Neural cell (in vitro differentiated cells): ENCODE measurements at regions not wholly inside any gene's neighbourhood (a gene's known extent, or its start where the extent isn't known, plus 50 kb on each side); places are given as distances from the start of the nearest gene placed in this dataset.

Experiments used
- H2AFZ ChIP-seq: fragments of 200-600, 300-800 bp; sonication (generic), shearing (Covaris generic); 2 replicates; pipeline ENCODE4 v1.6.0; 2014; ENCODE audit warnings: low read depth, mild to moderate bottlenecking, antibody characterized with exemption, low read length, moderate library complexity
- H3F3A ChIP-seq: fragments of 200-600 bp; shearing (Covaris generic); 2 replicates; pipeline ENCODE4 v1.6.1; 2016; ENCODE audit warnings: mild to moderate bottlenecking, moderate library complexity, mixed read lengths, antibody characterized with exemption, low read length; ENCODE audit not compliant: insufficient read depth, poor library complexity, severe bottlenecking
- H3K27ac ChIP-seq: fragments of 200-600, 300-800 bp; sonication (generic), shearing (Covaris generic); 2 replicates; pipeline ENCODE4 v1.5.1; 2014; ENCODE audit warnings: mild to moderate bottlenecking, low read length, moderate library complexity
- H3K27me3 ChIP-seq: fragments of 300-800, 200-600 bp; sonication (generic), shearing (Covaris generic); 2 replicates; pipeline ENCODE4 v1.6.0; 2014; ENCODE audit warnings: mild to moderate bottlenecking, low read depth, low read length, moderate library complexity; ENCODE audit not compliant: insufficient read depth
- H3K36me3 ChIP-seq: fragments of 300-800, 200-600 bp; sonication (generic), shearing (Covaris generic); 2 replicates; pipeline ENCODE4 v1.5.1; 2014; ENCODE audit warnings: mild to moderate bottlenecking, antibody characterized with exemption, low read length, moderate library complexity; ENCODE audit not compliant: insufficient read depth
- H3K4me2 ChIP-seq: fragments of 300-800, 200-600 bp; sonication (generic), shearing (Covaris generic); 2 replicates; pipeline ENCODE4 v1.6.0; 2014; ENCODE audit warnings: mild to moderate bottlenecking, low read length
- H3K4me3 ChIP-seq: fragments of 300-800, 200-600 bp; sonication (generic), shearing (Covaris generic); 2 replicates; pipeline ENCODE4 v1.5.1; 2014; ENCODE audit warnings: mild to moderate bottlenecking, low read length, moderate library complexity
- H3K79me2 ChIP-seq: fragments of 200-600 bp; shearing (Covaris generic); replicated peaks from 2 replicates; pipeline ENCODE4 v1.6.0; 2014; ENCODE audit warnings: mild to moderate bottlenecking, low read length, moderate library complexity; ENCODE audit not compliant: insufficient read depth
- H3K9ac ChIP-seq: fragments of 300-800, 200-600 bp; sonication (generic), shearing (Covaris generic); 2 replicates; pipeline ENCODE4 v1.6.1; 2016; ENCODE audit warnings: mild to moderate bottlenecking, low read length, mixed read lengths
- H3K9me2 ChIP-seq: fragments of 200-600 bp; shearing (Covaris generic); 2 replicates; pipeline ENCODE4 v1.6.1; 2016; ENCODE audit warnings: mild to moderate bottlenecking, low read length, mixed read lengths; ENCODE audit not compliant: insufficient read depth
- H3K9me3 ChIP-seq: fragments of 200-600, 300-800 bp; sonication (generic), shearing (Covaris generic); 2 replicates; pipeline ENCODE4 v1.6.1; 2016; ENCODE audit warnings: mild to moderate bottlenecking, mixed run types, low read length, moderate library complexity, mixed read lengths
- H4K20me1 ChIP-seq: fragments of 200-600 bp; shearing (Covaris generic); 2 replicates; pipeline ENCODE4 v1.6.1; 2016; ENCODE audit warnings: mild to moderate bottlenecking, mixed run types; ENCODE audit not compliant: insufficient read depth
- EP300 ChIP-seq: fragments of 450-650 bp; conservative IDR thresholded peaks from 2 replicates; pipeline ENCODE4 v1.6.1; 2014; ENCODE audit warnings: antibody characterized with exemption, mild to moderate bottlenecking, moderate library complexity; ENCODE audit not compliant: poor library complexity, severe bottlenecking
- EZH2 ChIP-seq: fragments of 200-600, 300-800 bp; shearing (Covaris generic), sonication (generic); IDR thresholded peaks from 2 replicates; pipeline ENCODE4 v1.6.1; 2014; ENCODE audit warnings: antibody characterized with exemption, low read length, borderline replicate concordance, mild to moderate bottlenecking; ENCODE audit not compliant: insufficient read depth, poor library complexity, severe bottlenecking
- MXI1 ChIP-seq: fragments of 450-650 bp; conservative IDR thresholded peaks from 2 replicates; pipeline ENCODE4 v1.6.1; 2014; ENCODE audit warnings: antibody characterized with exemption, mild to moderate bottlenecking; ENCODE audit not compliant: poor library complexity, severe bottlenecking
- POLR2AphosphoS5 ChIP-seq: IDR thresholded peaks from 2 replicates; pipeline ENCODE4 v1.6.1; 2012
- RAD21 ChIP-seq: fragments of 450-650 bp; conservative IDR thresholded peaks from 2 replicates; pipeline ENCODE4 v1.6.1; 2014; ENCODE audit warnings: antibody characterized with exemption, mild to moderate bottlenecking, moderate library complexity
- SMC3 ChIP-seq: fragments of 450-650 bp; conservative IDR thresholded peaks from 2 replicates; pipeline ENCODE4 v1.6.1; 2014; ENCODE audit warnings: antibody characterized with exemption, mild to moderate bottlenecking, moderate library complexity; ENCODE audit not compliant: poor library complexity
- TAF1 ChIP-seq: IDR thresholded peaks from 2 replicates; pipeline ENCODE4 v1.6.1; 2012; ENCODE audit warnings: low read depth
- TF ChIP-seq, protein P1 (sequence below): IDR thresholded peaks from 2 replicates; pipeline ENCODE4 v1.6.1; 2012; ENCODE audit warnings: borderline replicate concordance
- TF ChIP-seq, protein P2 (sequence below): fragments of 450-650 bp; IDR thresholded peaks from 2 replicates; pipeline ENCODE4 v1.5.1; 2014; ENCODE audit warnings: antibody characterized with exemption, mild to moderate bottlenecking, moderate library complexity; ENCODE audit not compliant: poor library complexity, severe bottlenecking

DNA sequence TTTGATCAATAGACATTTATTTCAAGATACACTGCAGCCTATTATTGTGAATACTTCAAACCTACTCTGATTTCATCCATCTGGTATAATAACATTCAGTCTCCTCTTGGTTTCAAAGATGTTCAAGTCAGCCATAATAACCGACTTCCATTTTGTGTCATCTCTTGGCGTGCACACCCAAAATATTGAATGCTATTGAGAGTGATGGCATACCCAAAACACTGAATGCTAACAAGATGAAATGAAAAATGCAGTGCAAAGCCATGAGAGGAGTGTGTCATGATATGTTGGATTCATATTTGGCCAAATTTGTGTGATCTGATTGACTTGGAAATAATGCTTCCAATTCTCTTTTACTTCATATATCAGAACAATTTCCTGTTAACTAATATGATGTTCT is 181.2 kb upstream of the PCDH17 start:
- Histone ChIP-seq H3K27ac (no peak overlapping the region), H3K9me3 (no peaks in the 10 kb centered on the region), H3K4me3 (no peak overlapping the region), H3K27me3 (no peaks in the 10 kb centered on the region), H3K9ac (no peak overlapping the region), H3K79me2 (no peaks in the 10 kb centered on the region), H3K9me2 (no peaks in the 10 kb centered on the region), H4K20me1 (no peaks in the 10 kb centered on the region), H3K4me2 (no peak overlapping the region), H2AFZ (no peak overlapping the region), H3F3A (no peaks in the 10 kb centered on the region), H3K36me3 (no peaks in the 10 kb centered on the region)
- TF ChIP-seq RAD21 (no peak), EP300 (no peak), TAF1 (no peak), POLR2AphosphoS5 (no peak), EZH2 (no peak), SMC3 (no peak), MXI1 (no peak)
- TF ChIP-seq, protein P1, sequence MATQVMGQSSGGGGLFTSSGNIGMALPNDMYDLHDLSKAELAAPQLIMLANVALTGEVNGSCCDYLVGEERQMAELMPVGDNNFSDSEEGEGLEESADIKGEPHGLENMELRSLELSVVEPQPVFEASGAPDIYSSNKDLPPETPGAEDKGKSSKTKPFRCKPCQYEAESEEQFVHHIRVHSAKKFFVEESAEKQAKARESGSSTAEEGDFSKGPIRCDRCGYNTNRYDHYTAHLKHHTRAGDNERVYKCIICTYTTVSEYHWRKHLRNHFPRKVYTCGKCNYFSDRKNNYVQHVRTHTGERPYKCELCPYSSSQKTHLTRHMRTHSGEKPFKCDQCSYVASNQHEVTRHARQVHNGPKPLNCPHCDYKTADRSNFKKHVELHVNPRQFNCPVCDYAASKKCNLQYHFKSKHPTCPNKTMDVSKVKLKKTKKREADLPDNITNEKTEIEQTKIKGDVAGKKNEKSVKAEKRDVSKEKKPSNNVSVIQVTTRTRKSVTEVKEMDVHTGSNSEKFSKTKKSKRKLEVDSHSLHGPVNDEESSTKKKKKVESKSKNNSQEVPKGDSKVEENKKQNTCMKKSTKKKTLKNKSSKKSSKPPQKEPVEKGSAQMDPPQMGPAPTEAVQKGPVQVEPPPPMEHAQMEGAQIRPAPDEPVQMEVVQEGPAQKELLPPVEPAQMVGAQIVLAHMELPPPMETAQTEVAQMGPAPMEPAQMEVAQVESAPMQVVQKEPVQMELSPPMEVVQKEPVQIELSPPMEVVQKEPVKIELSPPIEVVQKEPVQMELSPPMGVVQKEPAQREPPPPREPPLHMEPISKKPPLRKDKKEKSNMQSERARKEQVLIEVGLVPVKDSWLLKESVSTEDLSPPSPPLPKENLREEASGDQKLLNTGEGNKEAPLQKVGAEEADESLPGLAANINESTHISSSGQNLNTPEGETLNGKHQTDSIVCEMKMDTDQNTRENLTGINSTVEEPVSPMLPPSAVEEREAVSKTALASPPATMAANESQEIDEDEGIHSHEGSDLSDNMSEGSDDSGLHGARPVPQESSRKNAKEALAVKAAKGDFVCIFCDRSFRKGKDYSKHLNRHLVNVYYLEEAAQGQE = no peak
- TF ChIP-seq, protein P2, sequence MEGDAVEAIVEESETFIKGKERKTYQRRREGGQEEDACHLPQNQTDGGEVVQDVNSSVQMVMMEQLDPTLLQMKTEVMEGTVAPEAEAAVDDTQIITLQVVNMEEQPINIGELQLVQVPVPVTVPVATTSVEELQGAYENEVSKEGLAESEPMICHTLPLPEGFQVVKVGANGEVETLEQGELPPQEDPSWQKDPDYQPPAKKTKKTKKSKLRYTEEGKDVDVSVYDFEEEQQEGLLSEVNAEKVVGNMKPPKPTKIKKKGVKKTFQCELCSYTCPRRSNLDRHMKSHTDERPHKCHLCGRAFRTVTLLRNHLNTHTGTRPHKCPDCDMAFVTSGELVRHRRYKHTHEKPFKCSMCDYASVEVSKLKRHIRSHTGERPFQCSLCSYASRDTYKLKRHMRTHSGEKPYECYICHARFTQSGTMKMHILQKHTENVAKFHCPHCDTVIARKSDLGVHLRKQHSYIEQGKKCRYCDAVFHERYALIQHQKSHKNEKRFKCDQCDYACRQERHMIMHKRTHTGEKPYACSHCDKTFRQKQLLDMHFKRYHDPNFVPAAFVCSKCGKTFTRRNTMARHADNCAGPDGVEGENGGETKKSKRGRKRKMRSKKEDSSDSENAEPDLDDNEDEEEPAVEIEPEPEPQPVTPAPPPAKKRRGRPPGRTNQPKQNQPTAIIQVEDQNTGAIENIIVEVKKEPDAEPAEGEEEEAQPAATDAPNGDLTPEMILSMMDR = no peak

GRCh38 chr13:57452228-57452627 is 179.3 kb upstream of the PCDH17 start:
- H3K36me3 ChIP-seq = no peaks in the 10 kb centered on the region
- H2AFZ ChIP-seq = no peak overlapping the region
- H3K27me3 ChIP-seq = no peaks in the 10 kb centered on the region
- no peaks in the 10 kb centered on the region for H3K9me3 ChIP-seq
- H3K27ac ChIP-seq = no peak overlapping the region
- no peaks in the 10 kb centered on the region for H4K20me1 ChIP-seq
- no peaks in the 10 kb centered on the region for H3F3A ChIP-seq
- no peaks in the 10 kb centered on the region for H3K79me2 ChIP-seq
- no peak overlapping the region for H3K9ac ChIP-seq
- no peaks in the 10 kb centered on the region for H3K9me2 ChIP-seq
- H3K4me2 ChIP-seq = no peak overlapping the region
- no peak overlapping the region for H3K4me3 ChIP-seq
- no peak for TF ChIP-seq EP300
- no peak for TF ChIP-seq SMC3
- no peak for TF ChIP-seq RAD21
- TF ChIP-seq, protein P1 = no peak
- no peak for TF ChIP-seq EZH2
- no peak for TF ChIP-seq MXI1
- TF ChIP-seq, protein P2 = no peak
- no peak for TF ChIP-seq POLR2AphosphoS5
- no peak for TF ChIP-seq TAF1
